K562 (cell line): ENCODE measurements at regions not wholly inside any gene's neighbourhood (a gene's known extent, or its start where the extent isn't known, plus 50 kb on each side); places are given as distances from the start of the nearest gene placed in this dataset.

Experiments used
- ATAC-seq: fragments of 200-7000 bp; cut with Tn5 transposase; 3 replicates; pipeline ENCODE4 v1.9.1; 2020; ENCODE audit warnings: moderate library complexity
- BruUV-seq: library from RNA; stranded (reverse); fragments of 400-500 nt; replicated peaks from 2 replicates; lab custom pipeline; 2021; lab: Mats Ljungman, UMichigan
- CTCF ChIA-PET: fragments of 300-600 bp; formaldehyde crosslinking; extraction: SDS; loops from one replicate; lab custom pipeline; 2021; ENCODE audit warnings: low intra/inter-chr PET ratio; lab: Yijun Ruan, JAX
- POLR2A ChIA-PET: fragments of 300-600, 350-650 bp; sonication (Branson Sonifier 250); formaldehyde crosslinking; extraction: SDS; loops from one replicate; lab custom pipeline; 2021; ENCODE audit warnings: antibody characterized with exemption, inconsistent platforms; lab: Yijun Ruan, JAX
- DNase-seq, 4 experiments: peaks; one replicate each; pipeline versions ENCODE4 v3.0.0 to v3.0.0-alpha.2; 2011 to 2018; ENCODE audit warnings: low spot score in 3 of 4, mixed read lengths in 3 of 4; ENCODE audit errors: extremely low read depth in 1 of 4
- FAIRE-seq: peaks from 2 replicates; lab custom pipeline; 2011; peaks lifted over from hg19 to GRCh38; lab: Jason Lieb, UNC
- H2AFZ ChIP-seq: 2 replicates; pipeline ENCODE4 v1.6.0; 2011; ENCODE audit warnings: low read depth, low read length, control low read depth, inconsistent platforms
- H3K27ac ChIP-seq: fragments of 200-600 bp; 3 replicates; pipeline ENCODE4 v1.8.0; 2011; ENCODE audit warnings: low read depth, mild to moderate bottlenecking, control low read depth, inconsistent platforms, low read length, moderate library complexity, mixed read lengths; ENCODE audit errors: extremely low read depth
- H3K27me3 ChIP-seq, 2 experiments: fragments of 300-600 bp in 1 of 2; 2 replicates in 1 of 2; 3 replicates in 1 of 2; pipeline versions ENCODE4 v1.6.0 to v1.8.0; 2011; ENCODE audit warnings: inconsistent platforms in 2 of 2, low read length in 2 of 2, mild to moderate bottlenecking in 1 of 2, mixed read lengths in 1 of 2, moderate library complexity in 1 of 2; ENCODE audit not compliant: control insufficient read depth in 2 of 2, insufficient read depth in 2 of 2
- H3K36me3 ChIP-seq: fragments of 300-600 bp; 3 replicates; pipeline ENCODE4 v1.8.0; 2011; ENCODE audit warnings: mild to moderate bottlenecking, low read length, inconsistent platforms; ENCODE audit not compliant: control insufficient read depth, insufficient read depth
- H3K4me1 ChIP-seq, 2 experiments: fragments of 200-600 bp in 1 of 2; replicated peaks in 1 of 2; 2 replicates in 1 of 2; 3 replicates in 1 of 2; pipeline versions ENCODE4 v1.5.1 to v1.8.0; 2011; ENCODE audit warnings: inconsistent platforms in 2 of 2, low read length in 2 of 2, mild to moderate bottlenecking in 1 of 2, mixed read lengths in 1 of 2, moderate library complexity in 1 of 2; ENCODE audit not compliant: control insufficient read depth in 2 of 2, insufficient read depth in 2 of 2
- H3K4me2 ChIP-seq: 2 replicates; pipeline ENCODE4 v1.6.1; 2011; ENCODE audit warnings: low read length, control low read depth, inconsistent platforms, mixed read lengths; ENCODE audit not compliant: insufficient read depth
- H3K4me3 ChIP-seq: fragments of 200-600 bp; sonication (generic), shearing (Covaris generic); 2 replicates; pipeline ENCODE4 v1.5.1; 2016; ENCODE audit warnings: control low read depth, inconsistent platforms
- H3K79me2 ChIP-seq: fragments of 200-600 bp; 3 replicates; pipeline ENCODE4 v1.8.0; 2011; ENCODE audit warnings: low read length, inconsistent platforms; ENCODE audit not compliant: control insufficient read depth, insufficient read depth
- H3K9ac ChIP-seq, 2 experiments: 2 replicates each; pipeline versions ENCODE4 v1.6.0 to v1.6.1; 2011; ENCODE audit warnings: low read depth in 2 of 2, low read length in 2 of 2, control low read depth in 1 of 2, inconsistent platforms in 1 of 2, mild to moderate bottlenecking in 1 of 2, mixed read lengths in 1 of 2; ENCODE audit not compliant: insufficient read depth in 1 of 2
- H3K9me1 ChIP-seq: one replicate; pipeline ENCODE4 v1.6.0; 2011; ENCODE audit warnings: inconsistent platforms, mild to moderate bottlenecking, low read length, moderate library complexity; ENCODE audit not compliant: control insufficient read depth, insufficient read depth
- H3K9me3 ChIP-seq: replicated peaks from 2 replicates; pipeline ENCODE4 v1.5.1; 2011; ENCODE audit warnings: low read depth, low read length, inconsistent platforms; ENCODE audit not compliant: control insufficient read depth, insufficient read depth
- H4K20me1 ChIP-seq: replicated peaks from 2 replicates; pipeline ENCODE4 v1.6.1; 2011; ENCODE audit warnings: low read length, inconsistent platforms, mixed read lengths; ENCODE audit not compliant: control insufficient read depth, insufficient read depth
- CC2D1A ChIP-seq: fragments of 450-650 bp; IDR thresholded peaks from 2 replicates; pipeline ENCODE4 v1.6.1; 2017; ENCODE audit warnings: mild to moderate bottlenecking
- EGR1 ChIP-seq: fragments of 450-650 bp; conservative IDR thresholded peaks from 2 replicates; pipeline ENCODE4 v1.6.1; 2017; ENCODE audit warnings: mild to moderate bottlenecking
- ETV6 ChIP-seq, 3 experiments: fragments of 150-350 bp in 1 of 3; sonication (generic) in 1 of 3; formaldehyde crosslinking in 1 of 3; IDR thresholded peaks; 2 replicates each; pipeline versions ENCODE4 v1.6.1 to v1.8.0; 2014 to 2022; ENCODE audit warnings: borderline replicate concordance in 2 of 3, low read depth in 2 of 3, antibody characterized with exemption in 1 of 3, low read length in 1 of 3, mild to moderate bottlenecking in 1 of 3, missing genetic modification reagents in 1 of 3
- FOSL1 ChIP-seq: fragments of 200-800 bp; sonication (Bioruptor generic); conservative IDR thresholded peaks from 2 replicates; pipeline ENCODE4 v1.6.1; 2016; ENCODE audit warnings: missing genetic modification characterization, missing compliant biosample characterization
- ILF3 ChIP-seq: fragments of 450-650 bp; IDR thresholded peaks from 2 replicates; pipeline ENCODE4 v1.6.1; 2018; ENCODE audit warnings: antibody characterized with exemption, mild to moderate bottlenecking, moderate library complexity, borderline replicate concordance
- KDM5B ChIP-seq: fragments of 200-600 bp; sonication (generic); IDR thresholded peaks from 2 replicates; pipeline ENCODE4 v1.6.1; 2012; ENCODE audit warnings: low read depth, mild to moderate bottlenecking, moderate library complexity, low read length, control low read depth, inconsistent platforms; ENCODE audit not compliant: insufficient replicate concordance
- MYNN ChIP-seq, 2 experiments: sonication (generic); formaldehyde crosslinking in 1 of 2; IDR thresholded peaks; 2 replicates each; pipeline versions ENCODE4 v1.5.0 to v1.6.1; 2016 to 2020; ENCODE audit warnings: antibody characterized with exemption in 1 of 2, missing genetic modification reagents in 1 of 2
- NR1H2 ChIP-seq: sonication (generic); formaldehyde crosslinking; IDR thresholded peaks from 2 replicates; pipeline ENCODE4 v1.4.0; 2020; ENCODE audit warnings: mild to moderate bottlenecking, missing genetic modification reagents
- PTRF ChIP-seq: fragments of 450-650 bp; IDR thresholded peaks from 2 replicates; pipeline ENCODE4 v1.6.1; 2016; ENCODE audit warnings: mild to moderate bottlenecking, missing genetic modification characterization, missing compliant biosample characterization
- RB1 ChIP-seq: fragments of 450-650 bp; IDR thresholded peaks from 2 replicates; pipeline ENCODE4 v1.6.1; 2017; ENCODE audit warnings: low read depth, mild to moderate bottlenecking
- RBM17 ChIP-seq: fragments of 200-400 bp; formaldehyde crosslinking; IDR thresholded peaks from 2 replicates; pipeline ENCODE4 v1.6.1; 2017; ENCODE audit warnings: low read depth, mild to moderate bottlenecking, low read length, borderline replicate concordance
- SIN3A ChIP-seq, 2 experiments: fragments of 150-350 bp in 1 of 2; IDR thresholded peaks; 2 replicates each; pipeline ENCODE4 v1.6.1; 2011 to 2016; ENCODE audit warnings: borderline replicate concordance in 2 of 2, low read depth in 2 of 2, low read length in 2 of 2, mild to moderate bottlenecking in 2 of 2, moderate library complexity in 2 of 2; ENCODE audit not compliant: control insufficient read depth in 1 of 2
- ZNF384 ChIP-seq: IDR thresholded peaks from 2 replicates; pipeline ENCODE4 v1.6.1; 2012; ENCODE audit warnings: low read depth, low read length, improper control_type of control experiment
- ZNF717 ChIP-seq: fragments of 250-450 bp; sonication (Bioruptor Pico); IDR thresholded peaks from 2 replicates; pipeline ENCODE4 v1.5.0; 2021
- WGBS: fragments of 100-300 bp; shearing (Covaris generic); methylation state at CpG from one replicate; pipeline ENCODE4 v1.1.6; 2016; ENCODE audit warnings: low coverage, mixed read lengths; ENCODE audit not compliant: insufficient coverage; ENCODE audit errors: missing lambda C conversion rate; 5-methylcytosine and 5-hydroxymethylcytosine counted together
- in situ Hi-C: fragments of 300-500 bp; cut with MboI; formaldehyde crosslinking; loops from 4 replicates; pipeline ENCODE4 v1.15.0; 2018; ENCODE audit warnings: inconsistent platforms, mixed read lengths
- intact Hi-C: fragments of 100-400 bp; cut with micrococcal nuclease; formaldehyde crosslinking; loops from 2 replicates; pipeline ENCODE4 v1.14.2; 2022
- TF ChIP-seq, protein P1 (sequence below), 2 experiments: fragments of 200-800 bp in 1 of 2; sonication (Bioruptor generic) in 1 of 2; sonication (generic) in 1 of 2; formaldehyde crosslinking in 1 of 2; IDR thresholded peaks in 1 of 2; conservative IDR thresholded peaks in 1 of 2; 2 replicates each; pipeline versions ENCODE4 v1.5.0 to v1.6.1; 2016 to 2020; ENCODE audit warnings: missing compliant biosample characterization in 1 of 2, missing genetic modification characterization in 1 of 2, missing genetic modification reagents in 1 of 2
- TF ChIP-seq, protein P2 (sequence below): fragments of 450-650 bp; formaldehyde crosslinking; IDR thresholded peaks from 2 replicates; pipeline ENCODE4 v1.4.0; 2020; ENCODE audit warnings: mild to moderate bottlenecking, moderate library complexity
- TF ChIP-seq, protein P3 (sequence below): sonication (generic); formaldehyde crosslinking; IDR thresholded peaks from 2 replicates; pipeline ENCODE4 v1.8.1; 2023; ENCODE audit warnings: mild to moderate bottlenecking, missing genetic modification reagents, moderate library complexity

DNA sequence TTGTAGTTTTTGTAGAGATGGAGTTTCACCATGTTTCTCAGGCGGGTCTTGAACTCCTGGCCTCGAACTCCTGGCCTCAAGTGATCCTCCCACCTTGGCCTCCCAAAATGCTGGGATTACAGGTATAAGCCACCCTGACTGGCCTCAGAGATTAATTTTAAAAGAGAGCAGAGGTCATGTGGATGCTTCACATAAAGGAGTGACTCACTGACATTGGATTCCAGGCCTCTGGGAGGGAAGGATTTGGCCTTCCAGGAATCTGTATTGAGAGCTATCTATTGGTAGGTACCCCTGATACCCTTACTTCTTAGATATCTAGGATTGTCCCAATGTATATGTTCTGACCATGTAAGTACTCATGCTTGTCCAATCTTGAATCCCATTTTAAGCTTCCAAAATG lies 138.4 kb downstream of the FAM161A start:
- CTCF ChIA-PET = no interaction called here
- Histone ChIP-seq H2AFZ (no peak overlapping the region), H3K9me1 (no peaks in the 10 kb centered on the region), H3K4me3 (no peak overlapping the region), H3K27me3 (peaks cover 3 to 50% of the 10 kb centered on the region in 2 experiments; a peak in 4 of 5 replicates), H3K9me3 (no peaks in the 10 kb centered on the region), H4K20me1 (no peaks in the 10 kb centered on the region; the same call in 1 of the 2 replicates), H3K79me2 (no peaks in the 10 kb centered on the region), H3K36me3 (no peaks in the 10 kb centered on the region), H3K4me2 (no peak overlapping the region), H3K9ac (no peak overlapping the region)
- intact Hi-C loops = no loop called here
- 28% methylated on average over 2 of the region's 2 CpGs for WGBS
- POLR2A ChIA-PET = interaction anchor here (0.6 kb wide), 1 partner anchor 20 kb away, joined by 4 read pairs; no protein-coding TSS in a partner anchor
- no TSS peak for BruUV-seq
- DNase-seq (no peak), FAIRE-seq (no peak), ATAC-seq (no peak)
- TF ChIP-seq RB1 = no peak
- no peak for TF ChIP-seq KDM5B
- TF ChIP-seq FOSL1 (tag) = no peak
- TF ChIP-seq, protein P1, sequence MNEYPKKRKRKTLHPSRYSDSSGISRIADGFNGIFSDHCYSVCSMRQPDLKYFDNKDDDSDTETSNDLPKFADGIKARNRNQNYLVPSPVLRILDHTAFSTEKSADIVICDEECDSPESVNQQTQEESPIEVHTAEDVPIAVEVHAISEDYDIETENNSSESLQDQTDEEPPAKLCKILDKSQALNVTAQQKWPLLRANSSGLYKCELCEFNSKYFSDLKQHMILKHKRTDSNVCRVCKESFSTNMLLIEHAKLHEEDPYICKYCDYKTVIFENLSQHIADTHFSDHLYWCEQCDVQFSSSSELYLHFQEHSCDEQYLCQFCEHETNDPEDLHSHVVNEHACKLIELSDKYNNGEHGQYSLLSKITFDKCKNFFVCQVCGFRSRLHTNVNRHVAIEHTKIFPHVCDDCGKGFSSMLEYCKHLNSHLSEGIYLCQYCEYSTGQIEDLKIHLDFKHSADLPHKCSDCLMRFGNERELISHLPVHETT (CRISPR knock-in tag; conservative IDR thresholded peaks at IDR 0.05 in 1 of 2, IDR thresholded peaks at IDR 0.05 in 1 of 2) = no peak
- TF ChIP-seq ZNF384 = no peak
- TF ChIP-seq PTRF = no peak
- no peak for TF ChIP-seq CC2D1A
- TF ChIP-seq ILF3 = no peak
- TF ChIP-seq ETV6 (IDR thresholded peaks at IDR 0.05; ENCODE audit: borderline replicate concordance in 1 of 2, low read depth in 2 of 2, low read length in 1 of 2) = no peak
- no peak for TF ChIP-seq ETV6 (CRISPR knock-in tag; IDR thresholded peaks at IDR 0.05; ENCODE audit: borderline replicate concordance)
- TF ChIP-seq, protein P2, sequence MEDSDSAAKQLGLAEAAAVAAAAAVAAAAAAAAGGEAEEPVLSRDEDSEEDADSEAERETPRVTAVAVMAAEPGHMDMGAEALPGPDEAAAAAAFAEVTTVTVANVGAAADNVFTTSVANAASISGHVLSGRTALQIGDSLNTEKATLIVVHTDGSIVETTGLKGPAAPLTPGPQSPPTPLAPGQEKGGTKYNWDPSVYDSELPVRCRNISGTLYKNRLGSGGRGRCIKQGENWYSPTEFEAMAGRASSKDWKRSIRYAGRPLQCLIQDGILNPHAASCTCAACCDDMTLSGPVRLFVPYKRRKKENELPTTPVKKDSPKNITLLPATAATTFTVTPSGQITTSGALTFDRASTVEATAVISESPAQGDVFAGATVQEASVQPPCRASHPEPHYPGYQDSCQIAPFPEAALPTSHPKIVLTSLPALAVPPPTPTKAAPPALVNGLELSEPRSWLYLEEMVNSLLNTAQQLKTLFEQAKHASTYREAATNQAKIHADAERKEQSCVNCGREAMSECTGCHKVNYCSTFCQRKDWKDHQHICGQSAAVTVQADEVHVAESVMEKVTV (CRISPR knock-in tag) = no peak
- no peak for TF ChIP-seq NR1H2 (CRISPR knock-in tag)
- no peak for TF ChIP-seq MYNN (IDR thresholded peaks at IDR 0.05)
- no peak for TF ChIP-seq MYNN (CRISPR knock-in tag; IDR thresholded peaks at IDR 0.05)
- TF ChIP-seq, protein P3, sequence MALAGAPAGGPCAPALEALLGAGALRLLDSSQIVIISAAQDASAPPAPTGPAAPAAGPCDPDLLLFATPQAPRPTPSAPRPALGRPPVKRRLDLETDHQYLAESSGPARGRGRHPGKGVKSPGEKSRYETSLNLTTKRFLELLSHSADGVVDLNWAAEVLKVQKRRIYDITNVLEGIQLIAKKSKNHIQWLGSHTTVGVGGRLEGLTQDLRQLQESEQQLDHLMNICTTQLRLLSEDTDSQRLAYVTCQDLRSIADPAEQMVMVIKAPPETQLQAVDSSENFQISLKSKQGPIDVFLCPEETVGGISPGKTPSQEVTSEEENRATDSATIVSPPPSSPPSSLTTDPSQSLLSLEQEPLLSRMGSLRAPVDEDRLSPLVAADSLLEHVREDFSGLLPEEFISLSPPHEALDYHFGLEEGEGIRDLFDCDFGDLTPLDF (CRISPR knock-in tag) = no peak
- TF ChIP-seq EGR1 = no peak
- TF ChIP-seq SIN3A (IDR thresholded peaks at IDR 0.05; ENCODE audit: borderline replicate concordance in 2 of 2, control insufficient read depth in 1 of 2, low read depth in 2 of 2, low read length in 2 of 2) = no peak
- no peak for TF ChIP-seq RBM17
- TF ChIP-seq ZNF717 (CRISPR knock-in tag) = no peak
- TF ChIP-seq, all 486 proteins: peak for 0
- H3K27ac ChIP-seq = no peak overlapping the region
- in situ Hi-C loops = no loop called here
- H3K4me1 ChIP-seq = peaks cover 0 to 4% of the 10 kb centered on the region in 2 experiments; a peak in 1 of 5 replicates
